ENCODE measurements at regions not wholly inside any gene's neighbourhood (a gene's known extent, or its start where the extent isn't known, plus 50 kb on each side); places are given as distances from the start of the nearest gene placed in this dataset.
A peak's percentile ranks its signal among the peaks of the same experiment; 100 is the strongest.

DNA sequence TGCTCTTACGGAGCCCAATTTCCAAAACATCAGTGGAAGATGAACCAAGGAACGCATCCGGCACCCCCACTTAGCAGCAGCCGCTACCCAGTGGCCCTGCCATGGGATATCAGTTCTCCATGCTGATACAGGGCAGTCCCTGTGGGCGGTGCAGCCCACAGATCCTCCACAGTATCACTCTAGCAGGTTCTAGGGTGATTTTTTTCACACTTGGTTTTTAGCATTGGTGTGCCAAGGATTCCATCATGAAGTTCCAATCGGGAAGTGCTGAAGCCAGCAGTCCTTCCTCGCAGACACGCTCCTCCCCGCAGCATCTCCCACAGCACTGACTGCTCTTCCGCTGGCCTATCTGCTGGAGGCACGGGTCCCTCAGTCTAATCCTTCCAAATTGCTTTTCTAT lies 261.9 kb downstream of the SYK start:
- TF ChIP-seq, protein P1, sequence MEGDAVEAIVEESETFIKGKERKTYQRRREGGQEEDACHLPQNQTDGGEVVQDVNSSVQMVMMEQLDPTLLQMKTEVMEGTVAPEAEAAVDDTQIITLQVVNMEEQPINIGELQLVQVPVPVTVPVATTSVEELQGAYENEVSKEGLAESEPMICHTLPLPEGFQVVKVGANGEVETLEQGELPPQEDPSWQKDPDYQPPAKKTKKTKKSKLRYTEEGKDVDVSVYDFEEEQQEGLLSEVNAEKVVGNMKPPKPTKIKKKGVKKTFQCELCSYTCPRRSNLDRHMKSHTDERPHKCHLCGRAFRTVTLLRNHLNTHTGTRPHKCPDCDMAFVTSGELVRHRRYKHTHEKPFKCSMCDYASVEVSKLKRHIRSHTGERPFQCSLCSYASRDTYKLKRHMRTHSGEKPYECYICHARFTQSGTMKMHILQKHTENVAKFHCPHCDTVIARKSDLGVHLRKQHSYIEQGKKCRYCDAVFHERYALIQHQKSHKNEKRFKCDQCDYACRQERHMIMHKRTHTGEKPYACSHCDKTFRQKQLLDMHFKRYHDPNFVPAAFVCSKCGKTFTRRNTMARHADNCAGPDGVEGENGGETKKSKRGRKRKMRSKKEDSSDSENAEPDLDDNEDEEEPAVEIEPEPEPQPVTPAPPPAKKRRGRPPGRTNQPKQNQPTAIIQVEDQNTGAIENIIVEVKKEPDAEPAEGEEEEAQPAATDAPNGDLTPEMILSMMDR (IDR thresholded peaks at IDR 0.05; ENCODE audit: borderline replicate concordance, control extremely low read depth, extremely low read depth, insufficient read depth, missing control alignments) = no peak
- in situ Hi-C loops (cut with MboI; ENCODE audit: low sequenced_read_pairs, unreplicated experiment) = no loop called here
- DNase-seq (ENCODE audit: low spot score) = no peak

DNA sequence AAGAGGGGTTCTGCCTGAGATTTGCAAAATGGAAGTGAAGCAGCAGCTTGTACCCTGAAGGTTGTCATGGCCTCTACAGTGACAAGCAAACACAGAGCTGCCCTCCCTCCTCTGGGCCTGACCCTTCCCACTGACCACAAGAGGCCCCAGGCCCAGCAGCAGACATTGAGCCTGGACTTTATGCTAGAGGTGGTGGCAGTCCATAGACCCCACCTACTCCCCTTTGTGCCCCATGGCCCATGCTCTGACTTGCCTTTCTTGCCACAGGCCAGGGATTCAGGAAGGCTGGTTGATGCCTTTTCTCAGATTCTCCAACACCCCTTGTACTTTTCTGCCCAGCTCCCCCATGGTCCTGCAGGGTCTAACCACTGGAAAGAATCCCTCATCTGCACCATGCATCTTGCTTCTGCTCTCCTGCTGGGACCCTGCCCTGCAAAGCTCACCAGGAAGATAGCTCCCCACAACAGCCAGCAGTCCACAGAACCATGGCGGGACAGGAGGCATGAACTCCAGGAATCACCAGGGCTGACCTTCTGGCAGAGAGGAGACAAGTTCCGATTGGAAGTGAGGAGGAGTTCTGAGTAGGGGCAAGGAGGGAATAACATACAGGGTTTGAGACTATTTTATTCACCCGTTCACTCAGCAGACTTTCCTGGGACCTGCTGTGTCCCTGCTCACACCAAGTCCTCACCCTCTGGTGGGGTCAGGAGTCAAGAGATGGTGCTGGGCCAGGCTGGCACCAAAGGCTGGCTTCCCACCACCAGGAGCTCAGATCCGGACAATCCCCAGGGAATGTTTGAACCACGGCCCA lies 263.8 kb downstream of the SYK start:
- in situ Hi-C loops (cut with MboI; ENCODE audit: low sequenced_read_pairs, unreplicated experiment) = no loop called here
- no peak for DNase-seq (ENCODE audit: low spot score)

DNA sequence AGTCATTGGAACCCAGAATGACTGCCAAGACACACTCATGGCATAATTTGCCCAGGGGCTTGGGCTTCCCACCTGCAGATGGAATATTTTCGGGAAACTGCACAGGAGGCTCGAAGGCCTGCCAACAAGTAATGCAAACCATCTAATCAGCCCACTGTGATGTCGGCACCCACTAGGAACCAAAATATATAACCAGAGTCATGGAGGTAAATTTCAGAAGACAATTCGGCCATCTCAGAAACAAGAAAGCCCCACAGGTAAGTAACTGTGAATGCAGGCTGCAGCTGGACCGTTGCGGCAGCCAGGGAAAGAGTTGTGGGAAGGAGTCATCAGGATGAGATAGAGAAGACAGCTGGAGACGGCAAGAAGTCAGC lies 264.4 kb downstream of the SYK start:
- TF ChIP-seq, protein P1 (IDR thresholded peaks at IDR 0.05; ENCODE audit: borderline replicate concordance, control extremely low read depth, extremely low read depth, insufficient read depth, missing control alignments) = no peak
- in situ Hi-C loops (cut with MboI; ENCODE audit: low sequenced_read_pairs, unreplicated experiment) = no loop called here
- no peak for DNase-seq (ENCODE audit: low spot score)

More for the DNA sequence above, 263.8 kb downstream of the SYK start:
- TF ChIP-seq, protein P1 (IDR thresholded peaks at IDR 0.05; ENCODE audit: borderline replicate concordance, control extremely low read depth, extremely low read depth, insufficient read depth, missing control alignments) = no peak

DNA sequence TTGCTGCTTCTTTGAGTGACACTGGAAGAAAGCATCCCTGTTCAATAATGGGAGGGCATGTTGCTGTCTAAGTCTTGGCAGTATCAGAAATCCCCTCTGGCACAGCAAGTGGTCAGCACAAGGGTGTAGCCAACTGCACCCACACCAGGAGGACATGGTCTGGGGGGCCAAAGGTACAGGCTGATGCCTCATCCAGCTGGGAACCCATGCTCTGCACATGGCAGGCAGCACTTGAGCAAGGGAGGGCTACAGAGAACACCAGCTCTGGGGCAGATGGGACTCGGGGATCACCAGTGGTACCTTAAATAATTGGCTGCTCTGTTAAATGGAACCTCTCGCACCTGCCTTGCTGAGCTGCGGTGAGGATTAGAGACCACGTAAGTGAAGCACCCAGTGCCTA lies 265.2 kb downstream of the SYK start:
- no peak for DNase-seq (ENCODE audit: low spot score)
- in situ Hi-C loops (cut with MboI; ENCODE audit: low sequenced_read_pairs, unreplicated experiment) = no loop called here
- TF ChIP-seq, protein P1 (IDR thresholded peaks at IDR 0.05; ENCODE audit: borderline replicate concordance, control extremely low read depth, extremely low read depth, insufficient read depth, missing control alignments) = no peak

DNA sequence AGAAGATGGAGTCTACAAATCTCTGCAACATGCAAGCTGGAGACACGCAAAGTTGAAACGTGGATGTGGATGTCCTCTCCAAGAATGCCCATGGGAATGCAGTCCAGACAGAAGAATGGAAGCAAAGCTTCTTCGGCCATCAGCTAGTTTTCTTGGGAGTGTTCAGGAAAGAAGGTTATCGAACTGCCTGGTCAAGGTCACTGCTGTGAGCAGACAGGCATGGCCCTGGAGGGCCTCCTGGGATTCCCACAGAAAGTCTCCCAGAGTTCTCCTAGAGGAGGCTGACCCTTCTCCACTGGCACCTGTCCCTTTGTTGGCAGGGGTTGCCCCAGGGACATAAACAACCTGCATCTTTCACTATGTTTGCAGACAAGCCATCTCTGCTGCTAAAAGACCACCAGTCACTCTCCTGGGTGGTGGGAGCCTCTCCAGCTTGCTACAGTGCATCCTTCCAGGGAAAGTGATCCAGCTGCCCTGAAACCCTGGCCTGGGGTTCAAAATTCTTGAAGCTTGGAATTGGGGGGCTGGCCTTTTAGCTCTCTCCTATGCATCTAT lies 265.8 kb downstream of the SYK start:
- in situ Hi-C loops (cut with MboI; ENCODE audit: low sequenced_read_pairs, unreplicated experiment) = no loop called here
- no peak for DNase-seq (ENCODE audit: low spot score)
- TF ChIP-seq, protein P1 (IDR thresholded peaks at IDR 0.05; ENCODE audit: borderline replicate concordance, control extremely low read depth, extremely low read depth, insufficient read depth, missing control alignments) = no peak

DNA sequence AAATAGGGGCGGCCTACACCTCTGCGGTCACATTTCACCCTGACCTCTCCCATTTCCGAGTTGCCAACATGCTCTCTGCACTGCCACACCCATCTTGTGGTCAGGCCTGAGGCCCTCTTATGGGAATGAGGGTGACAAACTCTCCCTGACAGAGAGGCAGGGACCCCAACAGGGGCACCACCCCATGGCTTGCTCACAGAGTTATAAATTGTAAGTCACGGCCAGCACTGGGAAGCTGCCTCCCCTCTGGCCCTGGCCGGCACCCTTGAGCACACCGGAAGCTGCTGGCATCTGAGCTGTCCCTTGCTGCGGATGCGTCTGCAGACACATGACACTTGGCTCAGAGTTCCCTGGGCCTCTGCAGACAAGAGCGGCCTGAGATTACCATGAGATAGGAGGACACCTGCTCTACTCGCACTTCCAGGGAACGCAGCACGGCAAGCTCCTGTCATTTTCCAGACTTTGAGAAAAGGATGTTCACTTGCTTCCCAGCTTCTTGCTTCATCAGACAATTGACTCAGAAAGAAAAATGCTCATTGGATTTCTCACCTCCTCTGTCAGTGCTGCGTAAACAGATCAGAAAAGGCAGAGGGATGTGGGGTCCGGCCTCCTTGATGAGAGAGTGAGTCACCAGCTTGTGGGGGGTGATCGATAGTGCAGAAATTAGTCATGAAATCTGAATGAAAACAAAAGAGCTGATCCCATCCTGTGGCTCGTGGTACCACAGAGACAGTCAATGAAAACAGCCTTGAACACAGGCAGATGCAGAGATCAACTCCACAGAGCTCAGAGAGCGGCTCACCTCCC lies 269.8 kb downstream of the SYK start:
- TF ChIP-seq, protein P1 (IDR thresholded peaks at IDR 0.05; ENCODE audit: borderline replicate concordance, control extremely low read depth, extremely low read depth, insufficient read depth, missing control alignments) = no peak
- DNase-seq (ENCODE audit: low spot score) = peak; percentile 45
- in situ Hi-C loops (cut with MboI; ENCODE audit: low sequenced_read_pairs, unreplicated experiment) = no loop called here
